ENCODE measurements at regions not wholly inside any gene's neighbourhood (a gene's known extent, or its start where the extent isn't known, plus 50 kb on each side); places are given as distances from the start of the nearest gene placed in this dataset.

GRCh38 chr10:108454793-108455192 lies 1290.3 kb upstream of the SORCS1 start:
- Histone ChIP-seq H2BK12ac (ENCODE audit: insufficient read length, low read depth, low read length) (no peak overlapping the region), H3K4me1 (ENCODE audit: insufficient read depth, low read length) (no peaks in the 10 kb centered on the region), H4K20me1 (ENCODE audit: control insufficient read depth, insufficient read depth, insufficient read length) (no peaks in the 10 kb centered on the region), H3K79me2 (ENCODE audit: insufficient read depth, low read length) (no peaks in the 10 kb centered on the region), H3K23ac (ENCODE audit: insufficient read length, low read depth, low read length) (no peak overlapping the region), H2BK20ac (ENCODE audit: low read depth, low read length, poor library complexity, severe bottlenecking) (no peak overlapping the region), H3K14ac (ENCODE audit: insufficient read depth, low read length) (no peak overlapping the region), H2AFZ (ENCODE audit: low read length) (no peak overlapping the region), H2AK5ac (ENCODE audit: insufficient read length, low read length) (no peak overlapping the region), H2BK5ac (ENCODE audit: insufficient read length, low read length) (no peak overlapping the region), H3K18ac (ENCODE audit: insufficient read length, low read depth, low read length) (no peak overlapping the region), H3K23me2 (ENCODE audit: insufficient read length, low read depth, low read length, poor library complexity, severe bottlenecking) (no peaks in the 10 kb centered on the region), H2BK120ac (ENCODE audit: low read depth, low read length, poor library complexity, severe bottlenecking) (no peak overlapping the region), H3K79me1 (ENCODE audit: insufficient read depth, low read depth, low read length, poor library complexity, severe bottlenecking) (no peaks in the 10 kb centered on the region), H3K27ac (ENCODE audit: insufficient read length, low read depth, low read length) (no peak overlapping the region), H3K9ac (ENCODE audit: extremely low read depth, insufficient read length, low read length) (no peak overlapping the region), H3K4ac (ENCODE audit: low read depth, low read length) (no peak overlapping the region), H3K4me2 (ENCODE audit: insufficient read depth, insufficient read length, low read length) (no peak overlapping the region), H4K5ac (ENCODE audit: insufficient read length, low read depth, low read length) (no peak overlapping the region), H3K27me3 (ENCODE audit: insufficient read depth, low read length) (no peaks in the 10 kb centered on the region), H2BK15ac (ENCODE audit: low read depth, low read length) (no peak overlapping the region), H4K91ac (ENCODE audit: insufficient read length, low read depth, low read length) (no peak overlapping the region), H4K8ac (replicated peaks; ENCODE audit: insufficient read length, low read depth, low read length) (no peak overlapping the region), H3K9me3 (ENCODE audit: control insufficient read depth, low read depth, low read length) (no peaks in the 10 kb centered on the region), H3K56ac (ENCODE audit: insufficient read length, low read depth, low read length) (no peak overlapping the region), H3T11ph (ENCODE audit: low read length) (no peak overlapping the region)
- Mint-ChIP-seq H3K4me3 (no peak overlapping the region), H3K36me3 (ENCODE audit: insufficient read depth in 1 of 3, low read depth in 3 of 3) (no peaks in the 10 kb centered on the region), H3K27ac (no peak overlapping the region), H3K9me3 (no peaks in the 10 kb centered on the region), H3K27me3 (ENCODE audit: low read depth) (no peaks in the 10 kb centered on the region), H3K4me1 (no peaks in the 10 kb centered on the region)
- no peak for TF ChIP-seq CTCF (conservative IDR thresholded peaks at IDR 0.05)
- no peak for DNase-seq

All from H9 (cell line).